HCT116 (cell line): ENCODE measurements at regions not wholly inside any gene's neighbourhood (a gene's known extent, or its start where the extent isn't known, plus 50 kb on each side); places are given as distances from the start of the nearest gene placed in this dataset.

ENCODE experiments used
- ATAC-seq: fragments of 200-7000 bp; cut with Tn5 transposase; 2 replicates; pipeline ENCODE4 v1.9.1; 2020; ENCODE audit warnings: mild to moderate bottlenecking, moderate library complexity
- BruUV-seq: library from RNA; stranded (reverse); fragments of 400-500 nt; replicated peaks from 2 replicates; lab custom pipeline; 2021; lab: Mats Ljungman, UMichigan
- CTCF ChIA-PET: fragments of 300-600 bp; sonication (Branson Sonifier 250); formaldehyde crosslinking; loops from one replicate; lab custom pipeline; 2021; ENCODE audit warnings: antibody characterized with exemption; lab: Charles Lee
- POLR2A ChIA-PET: fragments of 300-600, 350-600 bp; sonication (Branson Sonifier 250); formaldehyde crosslinking; loops from one replicate; lab custom pipeline; 2021; ENCODE audit warnings: antibody characterized with exemption; lab: Charles Lee
- RAD21 ChIA-PET, 2 experiments: fragments of 300-600 bp; sonication (Branson Sonifier 250); formaldehyde crosslinking; loops; one replicate each; lab custom pipeline; 2023; ENCODE audit warnings: low total read pairs in 2 of 2; ENCODE audit not compliant: uncharacterized antibody in 2 of 2, unreplicated experiment in 2 of 2, low non-redundant PET in 1 of 2; lab: Charles Lee
- DNase-seq: peaks from one replicate; pipeline ENCODE4 v3.0.0-alpha.2; 2010; ENCODE audit warnings: low read depth, low spot score
- H2AFZ ChIP-seq: fragments of 200-600 bp; shearing (Covaris generic), sonication (generic); 2 replicates; pipeline ENCODE4 v1.6.1; 2017; ENCODE audit warnings: low read depth, mixed run types, mixed read lengths, antibody characterized with exemption, low read length; ENCODE audit not compliant: poor library complexity, severe bottlenecking
- H3K27ac ChIP-seq: 2 replicates; pipeline ENCODE4 v1.5.1; 2012; ENCODE audit warnings: low read depth, low read length
- H3K27me3 ChIP-seq: fragments of 200-600 bp; sonication (generic); 2 replicates; pipeline ENCODE4 v1.6.1; 2016; ENCODE audit warnings: mixed run types, low read length, mixed read lengths; ENCODE audit not compliant: insufficient read depth
- H3K36me3 ChIP-seq, 2 experiments: fragments of 200-500 bp in 1 of 2; fragments of 200-600 bp in 1 of 2; sonication (Bioruptor generic) in 1 of 2; sonication (generic) in 1 of 2; 2 replicates each; pipeline versions ENCODE4 v1.5.1 to v1.6.1; 2014 to 2016; ENCODE audit warnings: low read length in 2 of 2, inconsistent platforms in 1 of 2, mixed read lengths in 1 of 2, mixed run types in 1 of 2; ENCODE audit not compliant: insufficient read depth in 2 of 2, control insufficient read depth in 1 of 2
- H3K4me1 ChIP-seq, 2 experiments: fragments of 200-600 bp in 1 of 2; sonication (generic) in 1 of 2; 2 replicates each; pipeline versions ENCODE4 v1.5.1 to v1.6.1; 2012 to 2017; ENCODE audit warnings: low read length in 2 of 2, inconsistent platforms in 1 of 2, mild to moderate bottlenecking in 1 of 2, mixed read lengths in 1 of 2, mixed run types in 1 of 2, moderate library complexity in 1 of 2; ENCODE audit not compliant: insufficient read depth in 2 of 2, control insufficient read depth in 1 of 2
- H3K4me2 ChIP-seq: fragments of 200-600 bp; sonication (generic); 2 replicates; pipeline ENCODE4 v1.6.1; 2017; ENCODE audit warnings: mixed run types, low read length, mixed read lengths
- H3K4me3 ChIP-seq, 2 experiments: fragments of 200-600 bp in 1 of 2; sonication (generic) in 1 of 2; replicated peaks in 1 of 2; 2 replicates each; pipeline ENCODE4 v1.5.1; 2011 to 2016; ENCODE audit warnings: low read length in 2 of 2, control low read depth in 1 of 2, low read depth in 1 of 2, mild to moderate bottlenecking in 1 of 2, mixed read lengths in 1 of 2, mixed run types in 1 of 2
- H3K79me2 ChIP-seq: fragments of 200-600 bp; sonication (generic); 2 replicates; pipeline ENCODE4 v1.6.1; 2017; ENCODE audit warnings: mild to moderate bottlenecking, mixed run types, low read length, moderate library complexity, mixed read lengths; ENCODE audit not compliant: insufficient read depth
- H3K9ac ChIP-seq: fragments of 200-600 bp; sonication (generic); 2 replicates; pipeline ENCODE4 v1.6.1; 2016; ENCODE audit warnings: low read length, mixed read lengths
- H3K9me2 ChIP-seq: fragments of 200-600 bp; sonication (generic), shearing (Covaris generic); 2 replicates; pipeline ENCODE4 v1.6.1; 2017; ENCODE audit warnings: mixed run types, mild to moderate bottlenecking, moderate library complexity; ENCODE audit not compliant: insufficient read depth
- H3K9me3 ChIP-seq, 2 experiments: fragments of 200-500 bp in 1 of 2; fragments of 200-600 bp in 1 of 2; sonication (Bioruptor generic) in 1 of 2; sonication (generic) in 1 of 2; 2 replicates each; pipeline ENCODE4 v1.6.1; 2014 to 2017; ENCODE audit warnings: low read length in 2 of 2, mixed read lengths in 2 of 2, inconsistent platforms in 1 of 2, low read depth in 1 of 2, mild to moderate bottlenecking in 1 of 2, mixed run types in 1 of 2, moderate library complexity in 1 of 2; ENCODE audit not compliant: control insufficient read depth in 1 of 2, insufficient read depth in 1 of 2
- H4K20me1 ChIP-seq: fragments of 200-600 bp; sonication (generic), shearing (Covaris generic); 2 replicates; pipeline ENCODE4 v1.6.1; 2017; ENCODE audit warnings: mixed run types, mild to moderate bottlenecking, moderate library complexity; ENCODE audit not compliant: insufficient read depth
- ATF3 ChIP-seq: IDR thresholded peaks from 2 replicates; pipeline ENCODE4 v1.6.1; 2012
- CBX3 ChIP-seq: IDR thresholded peaks from 2 replicates; pipeline ENCODE4 v1.6.1; 2012; ENCODE audit warnings: low read depth
- CEBPB ChIP-seq: IDR thresholded peaks from 2 replicates; pipeline ENCODE4 v1.6.1; 2012; ENCODE audit warnings: low read depth
- CTCF ChIP-seq, 3 experiments: fragments of 200-600 bp in 1 of 3; sonication (generic) in 1 of 3; IDR thresholded peaks in 2 of 3; conservative IDR thresholded peaks in 1 of 3; 2 replicates each; pipeline ENCODE4 v1.5.1; 2012 to 2017; ENCODE audit warnings: low read depth in 2 of 3, low read length in 2 of 3, antibody characterized with exemption in 1 of 3, borderline replicate concordance in 1 of 3, control low read depth in 1 of 3, mild to moderate bottlenecking in 1 of 3, mixed read lengths in 1 of 3, mixed run types in 1 of 3, moderate library complexity in 1 of 3; ENCODE audit not compliant: insufficient read depth in 1 of 3
- ELF1 ChIP-seq: IDR thresholded peaks from 2 replicates; pipeline ENCODE4 v1.6.1; 2012; ENCODE audit warnings: low read depth, borderline replicate concordance
- EZH2 ChIP-seq: fragments of 200-600 bp; sonication (generic); IDR thresholded peaks from 2 replicates; pipeline ENCODE4 v1.6.1; 2017; ENCODE audit warnings: antibody characterized with exemption, mixed run types
- EZH2phosphoT487 ChIP-seq: fragments of 200-600 bp; IDR thresholded peaks from 2 replicates; pipeline ENCODE4 v1.6.1; 2018; ENCODE audit warnings: antibody characterized with exemption, borderline replicate concordance
- FOSL1 ChIP-seq: IDR thresholded peaks from 2 replicates; pipeline ENCODE4 v1.6.1; 2012; ENCODE audit warnings: low read depth
- JUND ChIP-seq: IDR thresholded peaks from 2 replicates; pipeline ENCODE4 v1.6.1; 2012
- MAX ChIP-seq: IDR thresholded peaks from 2 replicates; pipeline ENCODE4 v1.6.1; 2012
- RAD21 ChIP-seq: IDR thresholded peaks from 2 replicates; pipeline ENCODE4 v1.6.1; 2012; ENCODE audit warnings: low read depth, mild to moderate bottlenecking
- REST ChIP-seq: IDR thresholded peaks from 2 replicates; pipeline ENCODE4 v1.6.1; 2012; ENCODE audit warnings: low read depth
- SIN3A ChIP-seq: IDR thresholded peaks from 2 replicates; pipeline ENCODE4 v1.6.1; 2012; ENCODE audit warnings: low read depth
- SP1 ChIP-seq: IDR thresholded peaks from 2 replicates; pipeline ENCODE4 v1.6.1; 2012; ENCODE audit warnings: low read depth
- SRF ChIP-seq: IDR thresholded peaks from 2 replicates; pipeline ENCODE4 v1.6.1; 2012; ENCODE audit warnings: low read depth
- TCF7L2 ChIP-seq: IDR thresholded peaks from 2 replicates; pipeline ENCODE4 v1.7.0; 2011; ENCODE audit warnings: borderline replicate concordance, inconsistent platforms; ENCODE audit not compliant: insufficient read depth, insufficient read length; ENCODE audit errors: extremely low read depth
- ZBTB33 ChIP-seq: IDR thresholded peaks from 2 replicates; pipeline ENCODE4 v1.6.1; 2011; ENCODE audit warnings: mild to moderate bottlenecking, low read length, moderate library complexity; ENCODE audit not compliant: insufficient replicate concordance; ENCODE audit errors: extremely low read depth
- ZFX ChIP-seq: fragments of 450-650 bp; IDR thresholded peaks from 2 replicates; pipeline ENCODE4 v1.6.1; 2017
- ZNF274 ChIP-seq: fragments of 200-500 bp; sonication (Bioruptor generic); IDR thresholded peaks from 2 replicates; pipeline ENCODE4 v1.6.1; 2014; ENCODE audit warnings: mild to moderate bottlenecking, low read depth, low read length, inconsistent platforms
- intact Hi-C: fragments of 100-400 bp; cut with micrococcal nuclease; formaldehyde crosslinking; loops from 2 replicates; pipeline ENCODE4 v1.10.0; 2022

GRCh38 chr6:132967871-132968270, 153.5 kb downstream of the RPS12 start (continued):
- TF ChIP-seq MAX (no peak), EZH2 (no peak)

GRCh38 chr6:132968419-132968950, 154.1 kb downstream of the RPS12 start:
- POLR2A ChIA-PET = interaction anchor here (0.6 kb wide), 1 partner anchor 955 kb away, joined by 3 read pairs; no protein-coding TSS in a partner anchor
- no peaks in the 10 kb centered on the region for H3K4me1 ChIP-seq
- no peaks in the 10 kb centered on the region for H3K9me3 ChIP-seq

More at GRCh38 chr6:132968419-132968950, 154.1 kb downstream of the RPS12 start:
- no TSS peak for BruUV-seq
- intact Hi-C loops = loop anchor here (10.0 kb wide), 1 partner anchor 946 kb away; no protein-coding TSS in a partner anchor
- Histone ChIP-seq H3K27ac (no peak overlapping the region), H3K4me3 (no peak overlapping the region), H3K79me2 (no peaks in the 10 kb centered on the region)
- no peak for ATAC-seq
- TF ChIP-seq ZNF274 = no peak
- no peak for TF ChIP-seq TCF7L2
- no peak for TF ChIP-seq SIN3A
- no peak for TF ChIP-seq CTCF (IDR thresholded peaks at IDR 0.05 in 2 of 3, conservative IDR thresholded peaks at IDR 0.05 in 1 of 3; ENCODE audit: borderline replicate concordance in 1 of 3, insufficient read depth in 1 of 3, low read depth in 2 of 3, low read length in 2 of 3)
- no peak for TF ChIP-seq EZH2phosphoT487
- TF ChIP-seq ELF1 = no peak
- no peak for TF ChIP-seq SRF
- TF ChIP-seq SP1 = no peak
- TF ChIP-seq JUND = no peak
- TF ChIP-seq FOSL1 = no peak
- no peak for TF ChIP-seq REST
- TF ChIP-seq CBX3 = no peak
- TF ChIP-seq ZBTB33 = no peak
- no peak for TF ChIP-seq ZFX
- TF ChIP-seq RAD21 = no peak
- TF ChIP-seq ATF3 = no peak
- no peak for TF ChIP-seq CEBPB
- TF ChIP-seq, all 23 proteins: peak for 0
- H4K20me1 ChIP-seq = no peaks in the 10 kb centered on the region
- no peaks in the 10 kb centered on the region for H3K36me3 ChIP-seq
- H3K27me3 ChIP-seq = peaks cover 5% of the 10 kb centered on the region; the same call in 1 of the 2 replicates
- H3K4me2 ChIP-seq = no peak overlapping the region
- H2AFZ ChIP-seq = no peak overlapping the region
- no peaks in the 10 kb centered on the region for H3K9me2 ChIP-seq
- ChIA-PET CTCF (no interaction called here), RAD21 (no interaction called here)
- H3K9ac ChIP-seq = no peak overlapping the region
- DNase-seq = no peak
